Neural cell (in vitro differentiated cells): ENCODE measurements at regions not wholly inside any gene's neighbourhood (a gene's known extent, or its start where the extent isn't known, plus 50 kb on each side); places are given as distances from the start of the nearest gene placed in this dataset.

ENCODE experiments used
- CTCF ChIP-seq: fragments of 450-650 bp; IDR thresholded peaks from 2 replicates; pipeline ENCODE4 v1.5.1; 2014; ENCODE audit warnings: antibody characterized with exemption, mild to moderate bottlenecking, moderate library complexity; ENCODE audit not compliant: poor library complexity, severe bottlenecking
- EZH2 ChIP-seq: fragments of 200-600, 300-800 bp; shearing (Covaris generic), sonication (generic); IDR thresholded peaks from 2 replicates; pipeline ENCODE4 v1.6.1; 2014; ENCODE audit warnings: antibody characterized with exemption, low read length, borderline replicate concordance, mild to moderate bottlenecking; ENCODE audit not compliant: insufficient read depth, poor library complexity, severe bottlenecking
- REST ChIP-seq: IDR thresholded peaks from 2 replicates; pipeline ENCODE4 v1.6.1; 2012; ENCODE audit warnings: borderline replicate concordance

GRCh38 chr12:103205906-103206305 is 248.4 kb downstream of the ASCL1 start:
- TF ChIP-seq CTCF, result no peak
- TF ChIP-seq REST, result no peak
- TF ChIP-seq EZH2, result no peak
